NCI-H1092 (cell line): ENCODE measurements at regions not wholly inside any gene's neighbourhood (a gene's known extent, or its start where the extent isn't known, plus 50 kb on each side); places are given as distances from the start of the nearest gene placed in this dataset.

Source experiments
- DNase-seq: peaks from one replicate; lab custom pipeline; 2025; lab: John Stamatoyannopoulos, UW

DNA sequence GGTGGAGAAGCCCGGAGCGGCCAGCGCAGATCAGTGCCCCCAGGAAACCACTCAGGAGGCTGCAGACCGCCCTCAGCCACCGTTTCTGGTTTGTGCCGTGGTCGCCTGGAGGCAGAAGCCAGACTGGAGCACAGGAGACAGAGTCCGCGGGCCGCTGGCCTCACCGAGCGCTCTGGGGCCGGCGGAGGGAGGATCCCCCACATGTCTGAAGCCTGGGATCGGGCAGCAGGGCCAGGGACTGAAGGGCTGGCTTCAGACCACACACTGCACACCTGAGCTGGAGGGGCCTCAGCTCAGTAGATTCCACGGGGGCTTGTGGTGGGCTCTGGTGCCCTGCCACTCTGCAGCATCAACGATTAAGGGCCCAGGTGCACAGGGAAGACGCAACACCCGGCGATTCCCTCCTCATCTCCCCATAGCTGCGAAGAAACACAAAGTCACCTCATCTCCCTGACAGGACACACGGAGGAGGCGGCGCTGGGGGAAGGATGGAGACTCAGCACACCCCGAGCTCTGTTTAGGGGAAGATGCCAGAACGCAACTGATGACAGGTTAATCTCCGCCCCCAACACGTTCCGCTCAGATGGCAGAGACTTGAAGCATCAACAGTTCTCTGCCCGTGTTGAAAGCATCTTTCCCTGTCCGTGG lies 408.1 kb downstream of the GALR1 start:
- DNase-seq = no peak

GRCh38 chr18:77658299-77658662 lies 408.6 kb downstream of the GALR1 start:
- DNase-seq = no peak

DNA sequence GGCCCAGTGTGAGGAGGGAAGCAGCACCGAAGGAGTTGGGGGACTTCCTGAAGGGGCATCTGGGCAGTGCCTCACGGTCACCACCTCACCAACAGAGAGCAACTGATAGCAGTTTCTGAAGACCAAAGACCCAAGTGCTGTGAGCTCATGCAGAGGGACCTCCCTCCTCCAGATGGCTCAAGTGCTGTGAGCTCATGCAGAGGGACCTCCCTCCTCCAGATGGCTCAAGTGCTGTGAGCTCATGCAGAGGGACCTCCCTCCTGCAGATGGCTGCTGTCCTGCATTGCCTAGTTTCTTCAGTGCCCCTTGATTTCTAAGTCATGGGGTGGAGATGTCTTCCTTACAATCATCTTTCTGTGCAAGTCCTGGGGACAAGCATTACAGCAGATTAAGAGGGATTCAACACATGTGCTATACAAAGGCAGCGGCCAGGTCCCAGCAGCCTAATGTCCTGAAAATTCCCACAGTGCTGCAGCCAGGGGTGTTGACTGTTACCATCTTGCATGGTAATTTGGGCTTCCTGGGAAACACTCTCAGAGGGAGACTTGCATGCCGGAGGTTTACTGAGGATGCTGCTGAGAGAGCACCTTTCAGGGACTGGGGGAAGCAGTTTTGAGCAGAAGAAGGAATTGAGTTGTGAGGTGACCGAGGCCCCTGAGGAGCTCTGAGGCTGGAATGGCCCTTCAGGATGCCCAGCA lies 409.3 kb downstream of the GALR1 start:
- no peak for DNase-seq

DNA sequence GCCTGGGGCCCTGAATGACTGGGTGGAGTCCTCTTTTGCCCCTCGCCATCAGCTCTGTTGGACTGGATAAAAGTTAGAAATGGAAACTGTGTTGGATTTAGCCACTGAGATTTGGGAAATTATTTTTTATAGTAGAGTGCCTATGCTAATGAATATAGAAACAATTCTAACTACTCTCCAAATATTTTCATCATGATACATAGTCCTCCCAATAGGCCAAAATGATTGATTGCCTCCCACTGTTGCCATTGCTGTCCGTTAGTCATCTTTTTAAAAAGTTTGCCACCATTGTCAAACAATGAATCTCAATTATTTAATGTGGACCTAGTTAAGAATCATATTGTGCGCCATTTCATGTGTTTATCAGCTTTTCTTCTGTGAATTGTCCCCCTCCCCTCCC lies 417.0 kb downstream of the GALR1 start:
- no peak for DNase-seq

GRCh38 chr18:77668219-77668618 lies 418.6 kb downstream of the GALR1 start:
- DNase-seq = no peak

- DNase-seq = no peak
These were observed 419.7 kb downstream of the GALR1 start for GRCh38 chr18:77669331-77669730.

- DNase-seq = no peak
These were observed 422.0 kb downstream of the GALR1 start for GRCh38 chr18:77671456-77672167.

- no peak for DNase-seq
These were observed 427.3 kb downstream of the GALR1 start for GRCh38 chr18:77676910-77677309.

- DNase-seq = no peak
These were observed 427.9 kb downstream of the GALR1 start for GRCh38 chr18:77677536-77677935.

GRCh38 chr18:77679869-77680268 lies 430.2 kb downstream of the GALR1 start:
- no peak for DNase-seq

- no peak for DNase-seq
These were observed 450.4 kb downstream of the GALR1 start for GRCh38 chr18:77700051-77700450.

- no peak for DNase-seq
These were observed 452.3 kb downstream of the GALR1 start for GRCh38 chr18:77701977-77702376.

DNA sequence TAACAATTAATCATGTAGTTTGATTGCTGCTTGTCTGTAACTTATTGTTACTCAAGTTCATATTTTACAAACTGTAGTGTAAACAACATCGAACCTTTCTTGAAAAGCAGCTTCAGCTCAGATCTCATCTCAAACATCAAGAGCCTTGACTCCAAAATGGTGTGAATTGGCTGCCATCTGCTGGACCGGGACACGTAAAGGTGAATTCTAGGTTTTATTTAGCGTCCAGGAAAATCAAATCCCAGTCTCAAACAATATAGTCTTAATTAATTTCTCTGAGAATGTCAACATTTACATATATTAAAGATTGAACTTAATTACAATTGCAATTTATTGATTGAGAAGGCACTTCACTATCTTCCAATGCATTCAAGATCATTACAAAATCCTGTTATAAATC lies 453.0 kb downstream of the GALR1 start:
- DNase-seq = peak; percentile 58

DNA sequence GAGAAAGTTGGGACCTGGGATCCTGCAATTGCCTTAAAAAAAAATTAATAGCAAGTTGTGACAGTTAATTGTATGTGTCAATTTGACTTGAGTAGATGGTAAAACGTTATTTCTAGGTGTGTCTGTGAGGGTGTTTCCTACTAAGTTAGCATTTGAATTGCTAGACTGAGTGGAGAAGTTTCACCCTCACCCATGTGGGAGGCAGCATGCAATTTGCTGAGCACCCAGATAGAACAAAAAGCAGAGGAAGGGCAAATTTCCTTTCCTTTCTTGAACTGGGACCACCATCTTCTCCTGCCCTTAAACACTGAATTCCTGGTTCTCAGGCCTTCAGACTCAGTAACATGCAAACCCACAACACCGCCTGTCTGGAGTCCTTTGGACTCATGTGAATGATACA lies 455.7 kb downstream of the GALR1 start:
- DNase-seq = no peak

DNA sequence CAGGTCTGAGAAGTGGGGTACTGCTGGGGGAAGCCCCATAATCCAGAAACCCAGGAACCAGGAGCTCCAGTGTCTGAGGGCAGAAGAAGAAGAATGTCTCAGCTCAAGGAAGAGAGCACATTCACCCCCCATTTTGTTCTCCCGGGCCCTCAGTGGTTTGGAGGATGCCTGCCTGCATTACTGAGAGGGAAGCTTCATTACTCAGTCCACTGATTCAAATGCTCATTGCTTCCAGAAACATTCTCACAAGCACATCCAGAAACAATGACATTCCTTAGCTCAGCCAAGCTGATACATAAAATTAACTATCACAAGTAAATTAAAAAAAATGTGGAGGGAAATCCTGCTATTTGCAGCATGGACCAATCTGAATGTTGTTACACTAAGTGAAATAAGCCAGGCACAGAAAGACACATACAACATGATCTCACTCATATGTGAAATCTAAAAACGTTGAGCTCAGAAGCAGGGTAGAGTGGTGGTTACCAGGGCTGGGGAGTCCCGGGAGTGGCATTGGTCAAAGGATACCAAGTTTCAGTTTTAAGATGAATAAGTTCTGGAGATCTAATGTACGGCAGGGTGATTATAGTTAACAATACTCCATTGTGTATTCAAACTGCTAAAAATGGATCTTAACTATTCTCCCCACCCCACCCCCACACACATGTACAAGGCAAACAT lies 459.3 kb downstream of the GALR1 start:
- no peak for DNase-seq

DNA sequence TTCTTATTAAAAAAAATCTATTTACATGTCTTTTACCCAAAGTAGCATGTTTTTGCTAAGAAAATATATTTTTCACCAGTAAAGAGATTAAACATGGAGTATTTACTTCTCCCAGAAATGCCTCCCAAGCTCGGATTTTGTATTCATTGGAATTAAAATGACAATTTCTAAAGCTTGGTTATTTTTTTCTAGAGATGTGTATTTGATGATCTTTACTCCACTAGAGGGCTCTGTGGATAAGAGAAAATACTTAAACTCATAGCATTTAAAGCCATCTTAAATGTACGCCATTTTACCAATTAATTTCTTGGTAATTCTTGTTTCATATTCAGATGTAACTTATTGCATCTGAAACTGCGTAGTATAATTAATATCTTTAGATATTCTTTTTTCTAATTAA lies 461.4 kb downstream of the GALR1 start:
- DNase-seq = peak; percentile 8

DNA sequence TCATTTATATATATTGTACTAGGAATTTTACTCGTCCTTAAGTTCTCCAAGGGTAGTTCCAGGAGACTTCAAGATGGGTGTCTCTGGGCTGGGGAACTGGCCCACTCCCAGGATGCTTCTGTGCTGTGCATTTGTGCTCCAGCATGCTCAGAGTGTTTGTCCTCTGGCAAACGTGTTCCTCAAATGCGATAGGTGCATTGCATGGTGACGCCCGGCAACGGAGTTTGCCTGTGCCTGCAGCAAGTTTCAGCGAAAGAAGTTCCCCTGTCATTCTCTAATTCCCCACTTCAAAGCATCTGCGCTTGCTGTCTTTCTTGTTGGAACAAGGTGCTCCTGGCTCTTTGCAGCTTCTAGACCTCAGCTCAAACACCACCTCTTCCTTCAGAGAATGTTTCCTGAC lies 465.1 kb downstream of the GALR1 start:
- DNase-seq = no peak

GRCh38 chr18:77716282-77716681 lies 466.6 kb downstream of the GALR1 start:
- DNase-seq = no peak

DNA sequence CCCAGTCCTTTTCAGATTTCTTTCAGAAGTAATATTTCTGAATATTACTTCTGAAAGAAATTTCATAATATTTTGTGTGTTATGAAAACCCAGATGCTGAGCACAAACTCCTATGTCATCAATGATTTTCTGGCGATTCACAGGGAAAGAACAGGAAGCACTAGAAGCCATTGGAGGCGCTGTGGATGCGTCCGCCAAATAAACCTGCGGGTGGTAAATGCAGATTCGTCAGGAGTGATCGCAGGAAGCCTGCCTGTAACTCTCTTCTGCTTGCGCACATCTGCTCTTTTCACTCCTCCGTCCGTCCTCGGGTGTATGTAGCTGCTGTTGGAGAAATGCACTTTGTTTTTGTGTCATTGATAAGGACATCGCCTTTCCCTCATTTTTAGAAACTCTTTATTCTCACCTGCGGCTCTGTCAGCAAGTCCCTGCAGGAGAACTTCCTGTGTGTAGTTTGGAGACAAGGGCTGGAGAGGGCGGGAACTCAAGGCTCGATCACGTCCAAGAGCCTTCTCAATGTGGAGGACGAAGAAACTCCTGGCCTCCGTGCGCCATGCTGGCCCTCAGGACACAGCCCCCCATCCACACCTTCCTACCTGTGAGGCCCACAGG lies 483.8 kb downstream of the GALR1 start:
- DNase-seq = no peak

- DNase-seq = no peak
These were observed 487.2 kb downstream of the GALR1 start for GRCh38 chr18:77736842-77737241.

DNA sequence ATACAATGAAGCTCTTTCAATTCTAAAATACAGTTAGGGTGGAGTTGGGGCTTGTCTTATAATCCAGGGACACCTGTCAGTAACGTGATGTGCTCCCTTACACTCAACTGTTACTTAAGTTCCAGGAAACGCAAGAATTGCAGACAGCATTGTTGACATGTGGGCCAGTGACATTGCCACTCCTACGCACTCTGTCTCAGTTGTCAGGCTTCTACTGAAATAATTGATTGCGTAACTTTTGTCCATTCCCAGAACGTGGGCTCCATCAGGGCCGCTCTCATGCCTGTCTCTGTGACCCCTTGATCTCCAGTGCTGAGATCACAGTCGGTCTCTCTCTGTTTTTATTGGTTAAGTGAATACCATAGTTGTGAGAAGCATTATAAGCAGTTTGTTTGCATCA lies 487.8 kb downstream of the GALR1 start:
- DNase-seq = no peak

- peak; percentile 35 for DNase-seq
These were observed 499.4 kb downstream of the GALR1 start for GRCh38 chr18:77749089-77749488.
